Brain microvascular endothelial cell (primary cell): ENCODE measurements at regions not wholly inside any gene's neighbourhood (a gene's known extent, or its start where the extent isn't known, plus 50 kb on each side); places are given as distances from the start of the nearest gene placed in this dataset.

Source experiments
- DNase-seq: peaks from one replicate; pipeline ENCODE4 v3.0.0-alpha.2; 2020
- H3K27ac ChIP-seq: fragments of 250-450 bp; sonication (Bioruptor Pico); 2 replicates; pipeline ENCODE4 v1.5.1; 2020; ENCODE audit warnings: mild to moderate bottlenecking, moderate library complexity
- H3K27me3 ChIP-seq: fragments of 250-450 bp; sonication (Bioruptor Pico); replicated peaks from 2 replicates; pipeline ENCODE4 v1.5.1; 2020; ENCODE audit warnings: mild to moderate bottlenecking
- H3K36me3 ChIP-seq: fragments of 250-450 bp; sonication (Bioruptor Pico); replicated peaks from 2 replicates; pipeline ENCODE4 v1.5.1; 2020; ENCODE audit warnings: mild to moderate bottlenecking
- H3K4me3 ChIP-seq: 2 replicates; pipeline ENCODE4 v1.5.1; 2011; ENCODE audit warnings: low read depth, mild to moderate bottlenecking, control low read depth, low read length, moderate library complexity
- in situ Hi-C: cut with HindIII; loops from 2 replicates; pipeline ENCODE4 v1.10.0; 2017; ENCODE audit warnings: low sequenced_read_pairs, low pct_ligation_motif_present
- TF ChIP-seq, protein P1 (sequence below): IDR thresholded peaks from 2 replicates; pipeline ENCODE4 v1.5.1; 2011; ENCODE audit warnings: low read depth, mild to moderate bottlenecking, moderate library complexity, low read length, control low read depth, inconsistent platforms; ENCODE audit errors: missing control alignments

GRCh38 chr6:16979677-16980370 is 122.0 kb upstream of the STMND1 start:
- Histone ChIP-seq H3K27me3 (no peaks in the 10 kb centered on the region), H3K36me3 (no peaks in the 10 kb centered on the region), H3K4me3 (no peak overlapping the region), H3K27ac (no peak overlapping the region)
- in situ Hi-C loops = no loop called here
- DNase-seq = no peak
- TF ChIP-seq, protein P1, sequence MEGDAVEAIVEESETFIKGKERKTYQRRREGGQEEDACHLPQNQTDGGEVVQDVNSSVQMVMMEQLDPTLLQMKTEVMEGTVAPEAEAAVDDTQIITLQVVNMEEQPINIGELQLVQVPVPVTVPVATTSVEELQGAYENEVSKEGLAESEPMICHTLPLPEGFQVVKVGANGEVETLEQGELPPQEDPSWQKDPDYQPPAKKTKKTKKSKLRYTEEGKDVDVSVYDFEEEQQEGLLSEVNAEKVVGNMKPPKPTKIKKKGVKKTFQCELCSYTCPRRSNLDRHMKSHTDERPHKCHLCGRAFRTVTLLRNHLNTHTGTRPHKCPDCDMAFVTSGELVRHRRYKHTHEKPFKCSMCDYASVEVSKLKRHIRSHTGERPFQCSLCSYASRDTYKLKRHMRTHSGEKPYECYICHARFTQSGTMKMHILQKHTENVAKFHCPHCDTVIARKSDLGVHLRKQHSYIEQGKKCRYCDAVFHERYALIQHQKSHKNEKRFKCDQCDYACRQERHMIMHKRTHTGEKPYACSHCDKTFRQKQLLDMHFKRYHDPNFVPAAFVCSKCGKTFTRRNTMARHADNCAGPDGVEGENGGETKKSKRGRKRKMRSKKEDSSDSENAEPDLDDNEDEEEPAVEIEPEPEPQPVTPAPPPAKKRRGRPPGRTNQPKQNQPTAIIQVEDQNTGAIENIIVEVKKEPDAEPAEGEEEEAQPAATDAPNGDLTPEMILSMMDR = no peak

DNA sequence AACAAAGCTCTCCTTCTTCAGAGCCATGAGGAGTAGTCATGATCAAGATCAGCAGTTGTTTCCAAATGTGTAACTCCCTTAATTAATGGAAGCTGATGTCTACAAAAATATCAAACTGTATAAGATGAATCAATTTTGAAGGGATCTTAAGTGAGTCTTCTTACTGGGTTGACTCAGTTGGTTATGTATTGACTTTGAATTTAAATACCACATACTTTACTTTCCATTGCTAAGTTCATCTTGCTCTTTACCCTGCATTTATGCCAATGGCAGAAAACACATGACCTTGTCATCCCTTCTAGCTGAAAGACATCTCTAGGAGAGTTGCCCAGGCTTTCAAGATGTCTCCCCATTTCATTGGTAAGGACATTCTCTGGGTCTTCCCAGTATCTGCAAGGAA is 123.2 kb upstream of the STMND1 start:
- Histone ChIP-seq H3K27me3 (no peaks in the 10 kb centered on the region), H3K4me3 (no peak overlapping the region), H3K27ac (no peak overlapping the region), H3K36me3 (no peaks in the 10 kb centered on the region)
- in situ Hi-C loops = no loop called here
- DNase-seq = no peak
- TF ChIP-seq, protein P1 = no peak

DNA sequence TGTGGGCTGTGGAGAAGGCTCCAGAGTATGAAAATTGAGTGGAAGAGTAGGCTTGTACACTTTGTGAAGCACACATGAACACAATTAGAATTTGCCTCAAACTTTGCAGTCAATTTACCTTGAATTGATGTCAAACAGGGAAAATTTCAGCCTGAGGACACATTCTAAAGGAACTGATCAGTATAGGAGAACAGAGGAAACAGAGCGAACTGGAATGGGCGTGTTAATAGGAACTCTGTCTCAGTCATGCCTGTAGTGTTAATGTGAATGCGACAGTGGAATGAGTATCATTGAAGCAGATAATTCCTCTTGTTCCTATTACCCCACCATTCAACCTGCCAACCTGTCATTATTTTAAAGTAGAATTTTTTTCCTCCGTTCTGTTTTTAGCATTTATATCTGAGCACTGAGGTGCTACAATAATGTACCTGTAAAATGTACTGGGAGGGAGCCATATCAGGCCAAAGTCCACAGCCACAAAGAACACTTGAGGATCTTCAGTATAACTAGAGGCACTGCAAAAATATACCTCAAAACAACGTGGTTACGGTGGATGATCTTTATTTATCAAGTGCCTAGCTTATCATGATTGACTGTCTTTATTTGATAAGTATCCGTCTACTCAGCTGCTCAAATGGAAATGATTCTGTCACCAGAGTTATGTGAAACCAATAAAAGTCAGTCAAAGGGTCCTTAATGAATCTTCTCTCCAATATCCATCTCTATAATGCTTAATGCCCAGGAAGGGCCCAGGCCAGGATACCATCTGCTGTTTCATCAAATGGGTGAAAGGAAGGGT is 125.3 kb upstream of the STMND1 start:
- TF ChIP-seq, protein P1 = no peak
- H3K4me3 ChIP-seq = no peak overlapping the region
- no peak overlapping the region for H3K27ac ChIP-seq
- in situ Hi-C loops = no loop called here
- no peaks in the 10 kb centered on the region for H3K36me3 ChIP-seq
- no peaks in the 10 kb centered on the region for H3K27me3 ChIP-seq
- DNase-seq = no peak

- Histone ChIP-seq H3K27me3 (no peaks in the 10 kb centered on the region), H3K4me3 (no peak overlapping the region), H3K36me3 (no peaks in the 10 kb centered on the region), H3K27ac (no peak overlapping the region)
- DNase-seq = no peak
- in situ Hi-C loops = no loop called here
- TF ChIP-seq, protein P1 = no peak
These were observed 127.0 kb upstream of the STMND1 start for GRCh38 chr6:16974704-16975359.

- H3K4me3 ChIP-seq = no peak overlapping the region
- H3K27me3 ChIP-seq = no peaks in the 10 kb centered on the region
- in situ Hi-C loops = no loop called here
- DNase-seq = no peak
- TF ChIP-seq, protein P1 = no peak
- no peak overlapping the region for H3K27ac ChIP-seq
- H3K36me3 ChIP-seq = no peaks in the 10 kb centered on the region
These were observed 127.5 kb upstream of the STMND1 start for GRCh38 chr6:16974387-16974673.
